SK-N-SH treated with all-trans-retinoic acid at 6 μM for 48 hours (cell line): ENCODE measurements at regions not wholly inside any gene's neighbourhood (a gene's known extent, or its start where the extent isn't known, plus 50 kb on each side); places are given as distances from the start of the nearest gene placed in this dataset.

Experiments
- BACH2 ChIP-seq: fragments of 250-450 bp; sonication (Bioruptor Pico); IDR thresholded peaks from 2 replicates; pipeline ENCODE4 v1.9.0; 2021; ENCODE audit warnings: mild to moderate bottlenecking, borderline replicate concordance
- CREB5 ChIP-seq: fragments of 250-450 bp; sonication (Bioruptor Pico); IDR thresholded peaks from 2 replicates; pipeline ENCODE4 v1.5.1; 2020; ENCODE audit warnings: low read depth, mild to moderate bottlenecking, moderate library complexity
- CSDC2 ChIP-seq: fragments of 250-450 bp; sonication (Bioruptor Pico); IDR thresholded peaks from 2 replicates; pipeline ENCODE4 v1.5.0; 2020; ENCODE audit warnings: mild to moderate bottlenecking, moderate library complexity
- ESRRG ChIP-seq: fragments of 250-450 bp; sonication (Bioruptor Pico); IDR thresholded peaks from 2 replicates; pipeline ENCODE4 v1.6.1; 2021; ENCODE audit warnings: mild to moderate bottlenecking
- OSR1 ChIP-seq: fragments of 250-450 bp; sonication (Bioruptor Pico); IDR thresholded peaks from 2 replicates; pipeline ENCODE4 v1.8.0; 2022; ENCODE audit warnings: moderate library complexity, mild to moderate bottlenecking, inconsistent platforms
- PATZ1 ChIP-seq: fragments of 250-450 bp; sonication (Bioruptor Pico); IDR thresholded peaks from 2 replicates; pipeline ENCODE4 v1.8.0; 2020; ENCODE audit warnings: mild to moderate bottlenecking, moderate library complexity, borderline replicate concordance
- RARB ChIP-seq: fragments of 250-450 bp; sonication (Bioruptor Pico); IDR thresholded peaks from 2 replicates; pipeline ENCODE4 v1.8.0; 2021; ENCODE audit warnings: mild to moderate bottlenecking, moderate library complexity
- TCF4 ChIP-seq: fragments of 250-450 bp; sonication (Bioruptor Pico); IDR thresholded peaks from 2 replicates; pipeline ENCODE4 v1.8.0; 2021; ENCODE audit warnings: mild to moderate bottlenecking, moderate library complexity, borderline replicate concordance
- TOX ChIP-seq: fragments of 250-450 bp; sonication (Bioruptor Pico); IDR thresholded peaks from 2 replicates; pipeline ENCODE4 v1.8.0; 2021; ENCODE audit warnings: mild to moderate bottlenecking, moderate library complexity, borderline replicate concordance
- ZC3H10 ChIP-seq: fragments of 250-450 bp; sonication (Bioruptor Pico); IDR thresholded peaks from 2 replicates; pipeline ENCODE4 v1.5.1; 2021; ENCODE audit warnings: mild to moderate bottlenecking, moderate library complexity
- ZFP30 ChIP-seq: fragments of 450-650 bp; formaldehyde crosslinking; IDR thresholded peaks from 2 replicates; pipeline ENCODE4 v1.5.0; 2022; ENCODE audit warnings: mild to moderate bottlenecking, moderate library complexity
- ZNF70 ChIP-seq: fragments of 450-650 bp; formaldehyde crosslinking; IDR thresholded peaks from 2 replicates; pipeline ENCODE4 v1.5.0; 2020; ENCODE audit warnings: mild to moderate bottlenecking, moderate library complexity
- ZNF8 ChIP-seq: fragments of 450-650 bp; formaldehyde crosslinking; IDR thresholded peaks from 2 replicates; pipeline ENCODE4 v1.5.0; 2020; ENCODE audit warnings: mild to moderate bottlenecking, moderate library complexity

GRCh38 chr3:28000608-28001007 is 240.8 kb upstream of the CMC1 start:
- TF ChIP-seq CSDC2 (no peak), PATZ1 (CRISPR knock-in tag) (no peak), BACH2 (CRISPR knock-in tag) (no peak), CREB5 (CRISPR knock-in tag) (no peak), ESRRG (CRISPR knock-in tag) (no peak), ZC3H10 (no peak), RARB (CRISPR knock-in tag) (no peak), ZFP30 (CRISPR knock-in tag) (no peak), TOX (CRISPR knock-in tag) (no peak), ZNF70 (CRISPR knock-in tag) (no peak), ZNF8 (no peak), OSR1 (CRISPR knock-in tag) (no peak), TCF4 (CRISPR knock-in tag) (no peak)
